ES-I3 (cell line): ENCODE measurements at regions not wholly inside any gene's neighbourhood (a gene's known extent, or its start where the extent isn't known, plus 50 kb on each side); places are given as distances from the start of the nearest gene placed in this dataset.

Experiments used
- H3K36me3 ChIP-seq: 2 replicates; pipeline ENCODE4 v1.6.1; 2013; ENCODE audit warnings: mild to moderate bottlenecking, low read length, control low read depth, moderate library complexity; ENCODE audit not compliant: insufficient read depth
- H3K4me1 ChIP-seq: 2 replicates; pipeline ENCODE4 v1.6.1; 2013; ENCODE audit warnings: mild to moderate bottlenecking, control low read depth, low read length; ENCODE audit not compliant: insufficient read depth
- H3K9ac ChIP-seq: 2 replicates; pipeline ENCODE4 v1.6.1; 2013; ENCODE audit warnings: low read depth, mild to moderate bottlenecking, low read length, moderate library complexity
- H3K9me3 ChIP-seq: 2 replicates; pipeline ENCODE4 v1.6.1; 2013; ENCODE audit warnings: mild to moderate bottlenecking, low read length, moderate library complexity; ENCODE audit not compliant: control insufficient read depth, insufficient read depth

DNA sequence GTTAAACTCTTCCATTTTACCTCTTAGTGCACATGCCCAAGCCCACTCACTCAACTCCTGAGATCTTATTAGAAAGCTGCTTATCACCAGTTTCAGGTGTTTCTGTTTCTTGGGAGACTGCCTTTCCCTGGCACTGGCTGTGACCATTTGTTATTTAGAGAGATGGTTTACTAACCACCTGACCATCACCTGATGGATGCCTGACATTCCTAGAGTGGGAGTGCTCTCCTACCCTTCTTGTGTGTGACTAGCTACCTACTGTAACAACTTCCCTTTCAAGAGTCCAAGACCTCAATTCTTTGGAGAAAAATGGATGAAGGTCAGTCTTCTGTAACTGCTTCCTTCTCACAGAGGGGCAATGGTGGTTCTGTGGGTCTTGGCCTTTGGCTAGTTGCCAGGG is 755.2 kb upstream of the ADAMTS5 start:
- Histone ChIP-seq H3K9ac (no peak overlapping the region), H3K4me1 (no peaks in the 10 kb centered on the region), H3K36me3 (no peaks in the 10 kb centered on the region), H3K9me3 (no peaks in the 10 kb centered on the region)

DNA sequence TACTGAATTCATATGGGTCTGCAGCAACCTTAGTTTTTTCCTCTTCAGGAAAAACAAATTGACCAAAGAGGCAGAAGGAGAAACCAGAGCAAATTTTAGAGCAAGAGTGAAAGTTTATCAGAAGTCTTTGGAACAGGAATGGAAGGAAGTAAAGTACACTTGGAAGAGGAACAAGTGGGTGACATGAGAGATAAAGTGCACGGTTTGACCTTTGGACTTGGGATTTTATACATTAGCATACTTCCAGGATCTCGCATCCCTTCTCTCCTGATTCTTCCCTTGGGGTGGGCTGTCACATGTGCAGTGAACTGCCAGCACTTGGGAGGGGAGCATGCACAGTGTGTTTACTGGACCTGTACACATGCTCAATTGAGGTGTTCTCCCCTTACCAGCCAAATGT is 754.8 kb upstream of the ADAMTS5 start:
- no peaks in the 10 kb centered on the region for H3K36me3 ChIP-seq
- no peak overlapping the region for H3K9ac ChIP-seq
- no peaks in the 10 kb centered on the region for H3K9me3 ChIP-seq
- no peaks in the 10 kb centered on the region for H3K4me1 ChIP-seq

DNA sequence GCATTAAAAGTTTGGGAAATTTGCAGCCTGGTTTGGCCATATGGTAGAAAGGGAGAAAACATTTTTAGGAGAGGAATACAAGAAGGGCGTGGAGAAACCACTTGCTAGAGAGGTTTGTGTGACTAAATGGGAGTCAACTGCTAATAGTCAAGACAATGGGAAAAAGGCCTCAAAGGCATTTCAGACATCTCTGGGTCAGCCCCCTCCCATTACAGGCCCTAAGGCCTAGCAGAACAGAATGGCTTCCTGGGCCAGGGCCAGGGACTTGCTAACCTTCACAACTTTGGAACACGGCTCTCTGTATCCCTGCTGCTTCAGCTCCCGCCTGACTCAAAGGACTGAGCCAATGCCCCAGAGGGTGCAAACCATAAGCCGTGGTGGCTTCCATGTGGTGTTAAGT is 752.3 kb upstream of the ADAMTS5 start:
- no peaks in the 10 kb centered on the region for H3K4me1 ChIP-seq
- H3K9me3 ChIP-seq = no peaks in the 10 kb centered on the region
- H3K36me3 ChIP-seq = no peaks in the 10 kb centered on the region
- no peak overlapping the region for H3K9ac ChIP-seq

DNA sequence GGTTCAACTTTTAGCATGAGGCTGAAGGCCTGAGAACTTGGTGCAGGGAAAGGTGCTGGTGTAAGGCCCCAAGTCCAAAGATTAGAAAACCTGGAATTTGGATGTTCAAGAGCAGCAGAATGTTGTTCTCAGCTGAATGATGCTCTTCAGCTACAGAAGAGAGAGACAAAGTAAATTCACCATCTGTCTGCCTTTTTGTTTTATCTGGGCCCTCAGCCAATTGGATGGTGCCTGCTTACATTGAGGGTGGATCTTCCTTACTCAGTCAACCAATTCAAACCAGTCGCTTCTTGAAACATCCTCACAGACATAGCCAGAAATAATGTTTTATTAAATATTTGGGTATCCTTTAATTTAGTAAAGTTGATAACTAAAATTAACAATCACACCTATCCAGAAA is 748.2 kb upstream of the ADAMTS5 start:
- no peaks in the 10 kb centered on the region for H3K9me3 ChIP-seq
- no peaks in the 10 kb centered on the region for H3K36me3 ChIP-seq
- H3K4me1 ChIP-seq = no peaks in the 10 kb centered on the region
- no peak overlapping the region for H3K9ac ChIP-seq

DNA sequence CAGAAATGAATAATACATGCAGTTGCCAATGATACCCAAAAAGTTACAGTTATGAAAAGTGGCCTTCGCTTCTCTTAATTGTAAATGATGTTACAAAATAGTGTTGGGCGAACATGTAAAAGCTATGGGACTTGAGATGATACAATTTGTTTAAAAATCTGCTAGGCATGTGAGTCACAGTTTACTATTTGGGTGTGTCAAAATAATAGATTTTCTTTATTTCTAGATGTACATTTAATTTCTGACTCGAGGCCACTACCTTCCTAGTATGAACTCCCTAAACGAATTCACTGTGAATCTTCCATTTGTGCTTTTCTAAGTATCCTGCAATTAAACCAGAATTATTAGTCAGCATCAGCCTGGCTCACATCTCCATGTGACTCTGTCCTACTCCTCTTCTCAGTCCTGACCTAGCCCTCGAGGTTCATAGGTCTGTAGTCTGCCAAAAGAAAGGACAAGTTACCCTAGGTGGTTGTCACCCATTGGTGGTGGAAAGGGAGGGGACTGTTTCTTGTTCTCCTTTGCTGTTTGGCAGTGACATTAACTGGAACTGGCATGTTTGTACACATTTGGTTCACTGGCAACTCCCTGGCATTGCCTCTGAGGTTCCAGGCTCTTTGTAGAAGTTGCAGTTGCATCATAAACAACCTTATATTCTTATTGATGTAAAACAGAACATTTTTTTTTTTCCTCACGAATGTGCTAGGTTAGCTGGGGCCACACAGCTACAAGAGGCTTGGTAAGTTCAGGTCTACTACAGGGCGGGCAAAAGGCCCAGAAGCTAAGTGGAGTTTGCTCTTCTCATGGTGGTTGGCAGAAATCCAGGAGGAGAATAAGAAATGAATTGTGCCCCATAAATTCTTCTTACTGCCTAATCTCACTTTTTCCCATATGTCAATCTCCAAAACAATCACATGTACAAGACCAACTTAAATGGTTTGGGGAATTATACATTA is 746.5 kb upstream of the ADAMTS5 start:
- Histone ChIP-seq H3K36me3 (no peaks in the 10 kb centered on the region), H3K9me3 (no peaks in the 10 kb centered on the region)

DNA sequence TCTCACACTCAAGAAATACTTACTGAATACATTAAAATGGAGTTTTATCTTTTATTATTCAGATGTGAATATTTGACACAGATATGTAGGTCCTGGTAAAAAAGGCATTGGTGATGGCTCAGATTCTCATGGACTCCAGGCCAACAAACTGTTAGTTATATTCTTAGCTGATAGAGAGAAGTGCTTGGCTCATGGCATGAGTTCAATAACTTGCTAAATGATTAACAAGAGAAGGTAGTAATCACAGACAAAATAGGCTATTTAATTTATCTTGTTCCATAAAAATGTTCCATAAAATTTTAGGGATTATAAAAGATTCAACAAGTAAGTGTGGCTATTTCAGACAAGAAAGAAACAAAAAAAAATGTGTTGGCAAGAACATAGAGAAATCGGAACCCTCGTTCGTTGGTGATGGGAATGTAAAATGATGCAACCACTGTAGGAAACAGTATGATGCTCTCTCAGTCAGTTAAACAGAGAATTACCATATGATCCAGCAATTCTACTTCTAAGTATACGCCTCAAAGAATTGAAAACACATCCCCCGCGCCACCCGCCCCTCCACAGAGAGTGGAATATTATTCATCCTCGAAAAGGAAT is 737.8 kb upstream of the ADAMTS5 start:
- Histone ChIP-seq H3K9ac (no peak overlapping the region), H3K36me3 (no peaks in the 10 kb centered on the region), H3K9me3 (no peaks in the 10 kb centered on the region), H3K4me1 (no peaks in the 10 kb centered on the region)

More for the DNA sequence above, 746.5 kb upstream of the ADAMTS5 start:
- H3K4me1 ChIP-seq = no peaks in the 10 kb centered on the region
- H3K9ac ChIP-seq = no peak overlapping the region

DNA sequence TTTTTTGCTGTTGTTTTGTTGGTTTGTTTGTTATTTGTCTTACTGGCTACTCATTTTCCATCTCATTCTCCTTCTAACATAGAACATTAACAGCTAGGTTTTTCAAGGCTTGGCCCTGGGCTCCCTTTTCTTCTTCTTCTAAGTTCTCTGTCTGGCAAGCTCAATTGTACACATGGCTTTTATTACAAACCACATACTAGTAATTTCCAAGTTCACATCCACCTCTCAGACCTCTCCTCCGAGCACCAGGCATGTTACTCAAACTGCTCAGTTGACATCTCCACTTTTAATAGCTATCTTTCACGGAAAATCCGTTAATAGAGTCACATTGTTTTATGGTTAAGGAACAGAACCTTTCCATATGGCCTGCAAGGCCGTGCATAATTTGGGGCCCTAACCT is 736.9 kb upstream of the ADAMTS5 start:
- Histone ChIP-seq H3K4me1 (no peaks in the 10 kb centered on the region), H3K9ac (no peak overlapping the region), H3K36me3 (no peaks in the 10 kb centered on the region), H3K9me3 (no peaks in the 10 kb centered on the region)

DNA sequence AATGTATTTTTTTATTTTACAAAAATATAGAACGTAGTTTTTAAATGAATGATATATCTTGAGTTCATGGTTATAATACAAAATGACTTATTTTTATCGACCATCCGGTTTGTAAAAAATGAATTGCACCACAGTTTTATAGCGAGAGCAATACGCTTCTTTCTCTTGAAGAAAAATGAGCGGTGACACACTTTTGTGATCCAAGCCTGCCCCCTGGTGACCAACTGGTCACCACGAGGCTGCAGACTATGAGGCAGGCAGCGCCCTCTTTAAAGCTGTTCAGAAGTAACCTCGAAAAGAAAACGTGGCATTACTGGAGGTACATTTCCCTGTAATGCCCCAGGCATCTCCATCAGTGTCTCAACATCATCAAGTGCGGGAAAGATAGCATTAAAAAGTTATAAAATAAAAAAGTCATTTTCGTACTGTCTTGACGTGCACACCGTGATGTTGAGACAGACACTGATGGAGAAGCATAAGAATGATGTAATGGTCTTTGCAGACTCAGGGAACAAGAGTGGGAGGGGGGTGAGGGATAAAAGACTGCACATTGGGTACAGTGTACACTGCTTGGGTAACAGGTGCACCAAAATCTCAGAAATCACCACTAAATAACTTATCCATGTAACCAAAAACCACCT is 734.2 kb upstream of the ADAMTS5 start:
- H3K36me3 ChIP-seq = no peaks in the 10 kb centered on the region
- H3K9ac ChIP-seq = no peak overlapping the region
- H3K9me3 ChIP-seq = no peaks in the 10 kb centered on the region
- no peaks in the 10 kb centered on the region for H3K4me1 ChIP-seq

DNA sequence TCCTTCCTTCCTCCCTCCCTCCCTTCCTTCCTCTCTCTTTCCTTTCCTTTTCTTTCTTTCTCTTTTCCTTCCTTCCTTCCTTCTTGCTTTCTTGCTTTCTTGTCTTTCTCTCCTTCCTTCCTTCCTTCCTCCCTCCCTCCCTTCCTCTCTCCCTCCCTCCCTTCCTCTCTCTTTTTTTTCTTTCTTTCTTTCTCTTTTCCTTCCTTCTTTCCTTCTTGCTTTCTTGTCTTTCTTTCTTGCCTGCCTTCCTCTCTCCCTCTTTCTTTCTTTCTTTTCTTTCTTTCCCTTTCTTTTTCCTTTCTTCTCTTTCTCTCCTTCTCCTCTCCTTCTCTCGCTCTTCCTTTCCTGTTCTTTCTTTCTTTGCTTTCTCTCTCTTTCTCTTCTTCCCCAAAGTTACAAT is 728.4 kb upstream of the ADAMTS5 start:
- no peaks in the 10 kb centered on the region; the same call in 1 of the 2 replicates for H3K4me1 ChIP-seq
- no peaks in the 10 kb centered on the region for H3K9me3 ChIP-seq
- H3K36me3 ChIP-seq = no peaks in the 10 kb centered on the region
- no peak overlapping the region for H3K9ac ChIP-seq

DNA sequence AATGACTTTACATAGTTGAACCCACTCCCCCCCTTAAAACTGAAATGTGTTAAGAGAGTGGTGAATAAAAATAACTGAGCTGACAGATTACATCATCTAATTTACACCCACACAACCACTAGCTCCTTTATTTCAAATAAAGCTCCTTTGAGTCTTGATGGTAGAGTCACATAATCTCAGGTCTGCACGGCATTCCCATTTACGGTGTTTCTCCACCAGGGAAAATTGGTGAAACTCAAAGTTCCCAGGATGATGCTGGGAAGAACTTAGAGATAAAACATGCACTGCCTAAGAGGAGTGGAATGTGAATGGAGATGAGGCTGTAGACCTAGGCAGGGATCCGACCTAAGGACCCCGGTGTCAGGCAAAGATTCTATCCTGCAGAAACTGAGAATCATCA is 727.8 kb upstream of the ADAMTS5 start:
- H3K36me3 ChIP-seq = no peaks in the 10 kb centered on the region; the same call in 1 of the 2 replicates
- no peaks in the 10 kb centered on the region; the same call in 1 of the 2 replicates for H3K4me1 ChIP-seq
- H3K9ac ChIP-seq = no peak overlapping the region
- 0 out of 2 replicates have a peak, but pooled peaks cover 1% of the 10 kb centered on the region for H3K9me3 ChIP-seq

DNA sequence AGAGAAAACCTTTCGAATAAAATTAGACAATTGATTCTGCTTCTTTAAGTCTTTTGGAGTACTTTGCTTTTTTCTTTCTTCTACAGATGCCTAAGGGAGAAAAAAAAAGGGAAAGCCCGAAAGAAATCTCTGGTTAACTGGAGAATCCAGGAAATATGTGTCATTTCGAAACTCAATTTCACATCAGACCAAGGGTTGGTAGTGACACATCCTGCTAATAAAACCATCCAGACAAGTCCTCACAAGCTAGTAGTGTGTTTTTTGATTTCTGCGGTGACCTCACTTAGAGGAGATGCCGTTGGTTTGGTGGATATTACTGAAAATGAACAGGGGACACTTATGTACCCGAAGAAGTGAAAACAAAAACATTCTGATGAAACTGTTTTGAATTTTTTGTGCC is 726.5 kb upstream of the ADAMTS5 start:
- peaks cover 8% of the 10 kb centered on the region; the same call in 1 of the 2 replicates for H3K9me3 ChIP-seq
- H3K4me1 ChIP-seq = no peaks in the 10 kb centered on the region; the same call in 1 of the 2 replicates
- H3K36me3 ChIP-seq = no peaks in the 10 kb centered on the region; the same call in 1 of the 2 replicates
- no peak overlapping the region for H3K9ac ChIP-seq

DNA sequence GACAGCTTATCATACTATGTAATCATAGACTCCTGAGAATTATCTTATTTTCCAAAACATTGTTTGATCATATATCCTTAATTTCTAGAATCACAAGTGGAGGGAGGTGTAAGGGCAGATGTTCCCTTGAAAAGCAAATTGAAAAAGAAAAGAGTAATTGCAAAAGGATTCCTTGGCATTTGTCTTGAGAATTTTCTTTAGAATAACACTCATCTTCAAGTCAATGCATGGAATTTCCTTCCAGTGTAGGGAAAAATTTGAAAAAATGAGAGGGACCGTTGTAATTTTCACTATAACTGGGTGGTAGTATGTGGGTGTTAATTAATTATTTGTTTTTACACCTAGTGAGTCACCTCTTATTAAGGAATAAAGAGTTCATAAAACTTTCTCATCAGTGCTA is 724.6 kb upstream of the ADAMTS5 start:
- Histone ChIP-seq H3K9ac (no peak overlapping the region), H3K4me1 (no peaks in the 10 kb centered on the region; the same call in 1 of the 2 replicates), H3K36me3 (no peaks in the 10 kb centered on the region; the same call in 1 of the 2 replicates), H3K9me3 (peaks cover 8% of the 10 kb centered on the region; the same call in 1 of the 2 replicates)

DNA sequence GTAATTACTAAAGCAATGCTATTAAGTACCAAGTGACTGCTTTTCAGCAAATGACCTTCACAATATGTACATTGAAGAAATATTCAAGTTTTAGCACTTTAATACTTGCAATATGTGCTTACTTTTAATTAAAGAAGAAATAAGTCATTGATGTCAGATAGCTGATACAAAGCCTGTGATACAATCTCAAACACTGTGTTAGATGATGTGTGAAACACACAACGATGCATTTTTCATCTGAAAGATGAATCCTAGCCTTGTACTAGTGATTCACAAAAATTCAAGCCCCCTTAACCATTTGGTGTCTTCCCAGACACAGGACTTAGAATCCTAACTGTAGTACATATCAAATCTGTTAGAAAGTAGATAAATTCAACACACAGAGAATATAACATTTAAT is 724.1 kb upstream of the ADAMTS5 start:
- H3K4me1 ChIP-seq = no peaks in the 10 kb centered on the region; the same call in 1 of the 2 replicates
- peaks cover 8% of the 10 kb centered on the region; the same call in 1 of the 2 replicates for H3K9me3 ChIP-seq
- H3K36me3 ChIP-seq = no peaks in the 10 kb centered on the region; the same call in 1 of the 2 replicates
- H3K9ac ChIP-seq = no peak overlapping the region

DNA sequence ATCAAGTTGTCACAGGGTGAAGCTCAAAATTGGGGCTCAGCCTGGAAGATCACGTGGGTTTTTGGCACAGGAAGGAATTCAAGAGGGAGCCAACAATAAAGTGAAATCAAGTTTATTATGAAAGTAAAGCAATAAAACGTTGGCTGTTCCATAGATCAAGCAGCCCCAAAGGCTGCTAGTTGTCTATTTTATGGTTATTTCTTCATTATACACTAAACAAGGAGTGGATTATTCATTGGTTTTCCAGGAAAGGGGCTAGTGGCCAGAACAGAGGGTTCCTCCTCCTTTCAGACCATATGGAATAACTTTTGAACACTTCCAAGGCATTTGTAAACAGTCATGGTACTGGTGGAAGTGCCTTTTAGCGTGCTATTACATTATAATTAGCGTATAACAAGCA is 723.5 kb upstream of the ADAMTS5 start:
- peaks cover 8% of the 10 kb centered on the region; the same call in 1 of the 2 replicates for H3K9me3 ChIP-seq
- no peak overlapping the region for H3K9ac ChIP-seq
- H3K4me1 ChIP-seq = no peaks in the 10 kb centered on the region; the same call in 1 of the 2 replicates
- H3K36me3 ChIP-seq = no peaks in the 10 kb centered on the region; the same call in 1 of the 2 replicates
